SKM-1 treated with dmso at 0.1 percent for 144 hours (cell line): ENCODE measurements at regions not wholly inside any gene's neighbourhood (a gene's known extent, or its start where the extent isn't known, plus 50 kb on each side); places are given as distances from the start of the nearest gene placed in this dataset.

Source experiments
- DNase-seq: peaks from one replicate; lab custom pipeline; 2025; ENCODE audit not compliant: unreplicated experiment; lab: John Stamatoyannopoulos, UW

DNA sequence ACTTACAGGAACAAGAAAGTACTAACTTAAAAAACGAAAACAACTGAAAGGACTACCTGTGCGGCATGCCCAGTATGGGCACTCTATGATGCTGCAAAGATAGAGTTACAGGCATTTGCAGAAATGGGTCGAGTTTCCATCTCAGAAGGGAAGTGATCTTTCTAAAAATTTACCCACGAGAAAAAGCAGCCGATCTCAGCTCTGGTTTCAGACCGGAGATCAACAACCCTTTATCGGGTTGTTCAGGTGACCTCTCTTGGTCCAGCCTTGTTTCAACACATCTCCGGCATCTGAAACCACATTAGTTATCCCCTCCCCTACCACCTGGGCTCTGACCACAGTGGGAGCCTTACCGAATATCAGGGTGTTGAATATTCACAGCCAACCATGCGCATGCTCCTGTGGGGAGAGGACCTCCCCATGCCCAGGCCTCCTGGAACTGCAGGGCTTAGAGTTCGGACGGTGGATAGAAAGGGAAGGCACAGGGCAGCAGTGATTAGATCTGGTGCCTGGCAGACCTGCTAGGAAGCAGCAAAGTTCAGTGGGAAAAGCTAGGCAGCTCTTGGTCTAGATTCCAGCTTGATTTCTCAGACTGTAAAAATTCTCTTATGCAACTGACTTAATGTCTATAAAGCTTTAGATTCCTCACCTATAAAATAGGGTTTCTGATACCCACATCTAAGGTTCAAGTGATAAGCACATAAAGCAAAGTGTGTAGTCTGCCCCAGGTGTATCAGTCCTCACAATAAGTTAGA, 906.0 kb downstream of the VRK1 start:
- DNase-seq, result no peak

DNA sequence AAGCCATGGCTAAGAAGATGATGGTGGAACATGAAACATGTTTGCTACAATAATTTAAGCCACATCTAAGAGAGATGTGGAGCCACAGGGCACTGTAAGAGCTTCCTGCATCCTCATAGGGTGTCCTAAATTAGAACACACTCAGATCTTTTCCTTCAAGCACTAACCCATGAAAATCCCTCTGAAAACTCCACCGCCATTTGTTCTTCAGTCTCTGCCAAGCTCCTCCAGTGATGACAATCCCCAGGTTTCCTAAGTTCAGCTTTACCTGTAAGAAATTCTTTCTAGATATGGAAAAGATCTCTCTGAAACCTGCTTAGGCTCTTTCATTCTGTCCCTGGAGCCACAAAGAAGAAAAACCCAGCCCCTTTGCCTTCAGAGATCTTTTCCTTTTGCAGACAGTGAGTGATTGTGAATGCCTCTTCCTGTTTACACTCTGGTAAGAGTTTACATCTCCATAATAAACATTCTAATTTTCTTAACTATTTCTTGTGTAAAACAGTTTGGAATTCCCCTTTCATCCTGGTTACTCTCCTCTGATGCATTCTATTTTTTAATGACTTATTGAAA, 907.2 kb downstream of the VRK1 start:
- DNase-seq, result no peak

DNA sequence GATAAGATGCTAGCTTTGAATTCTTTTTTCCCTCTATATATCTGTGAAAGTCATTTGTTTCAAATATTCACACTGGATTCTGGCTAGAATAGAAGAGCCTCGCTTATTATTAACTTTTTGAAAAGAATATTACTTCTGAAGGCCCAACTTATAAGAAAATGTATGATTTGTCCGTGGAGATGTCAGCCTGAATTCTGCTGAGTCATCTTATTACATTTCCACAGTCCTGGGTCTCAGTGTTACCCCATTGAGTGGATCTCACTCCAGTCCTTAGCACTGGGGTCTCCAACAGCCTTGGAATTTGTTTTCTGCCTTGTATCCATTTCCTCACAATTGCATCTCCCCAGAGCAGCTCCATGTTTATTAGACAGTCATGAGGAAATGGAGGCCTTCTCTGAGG, 907.9 kb downstream of the VRK1 start:
- DNase-seq, result no peak

DNA sequence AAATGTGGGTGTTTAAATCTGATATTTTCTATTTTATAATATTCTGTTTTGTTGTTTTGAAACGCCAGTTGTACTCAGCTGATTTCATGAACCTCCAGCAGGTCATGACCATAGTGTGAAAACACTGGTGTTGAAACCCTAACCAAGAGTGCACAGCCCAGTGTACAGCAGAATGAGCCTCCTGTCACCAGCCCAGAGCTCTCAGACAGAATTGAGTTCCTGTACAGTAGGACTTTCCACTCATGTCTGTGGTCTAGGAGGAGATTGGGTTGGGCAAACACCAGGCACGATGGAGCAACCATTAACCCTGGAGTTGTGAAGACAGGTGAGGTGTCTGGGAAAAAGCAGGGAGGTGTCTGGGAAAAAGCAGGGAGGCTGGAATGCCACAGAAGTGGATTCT, 908.8 kb downstream of the VRK1 start:
- DNase-seq, result no peak

DNA sequence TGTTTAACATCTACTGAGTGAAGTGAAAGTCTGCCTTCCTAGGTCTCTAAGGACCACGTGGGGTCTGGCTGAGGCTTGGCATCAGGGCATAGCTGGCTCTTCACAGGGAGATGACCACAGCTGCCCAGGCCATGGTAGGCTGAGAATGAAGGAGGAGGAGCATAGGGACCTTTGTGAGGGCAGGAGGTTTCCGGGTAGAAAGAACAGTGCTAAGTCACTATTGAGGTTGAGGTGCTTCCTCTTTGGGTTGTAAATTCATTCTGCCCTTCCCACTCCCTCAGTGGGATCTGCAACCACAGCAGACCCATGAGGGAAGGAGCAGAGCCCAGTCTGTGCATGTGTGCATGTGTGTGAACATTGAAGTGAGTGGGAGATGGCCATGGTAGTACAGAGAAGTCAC, 909.6 kb downstream of the VRK1 start:
- no peak for DNase-seq

DNA sequence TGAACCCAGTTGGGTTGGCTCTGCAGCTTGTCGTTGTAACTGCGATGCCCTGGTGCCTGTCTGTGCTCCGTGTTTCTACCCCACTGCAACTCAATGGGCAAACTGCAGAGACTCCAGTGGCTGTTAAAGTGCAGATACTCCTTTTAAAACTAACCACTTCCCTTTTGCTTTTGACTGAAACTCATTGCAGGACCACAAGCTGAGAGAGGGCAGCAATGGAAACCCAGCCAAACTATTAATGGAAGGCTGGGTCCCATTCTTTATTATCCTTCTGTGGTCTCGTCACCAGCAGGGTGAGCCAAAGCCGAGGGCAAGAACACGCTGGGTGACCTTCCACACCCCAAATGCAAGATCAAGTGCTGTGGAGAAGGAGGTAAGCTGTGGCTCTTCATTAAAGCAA, 910.4 kb downstream of the VRK1 start:
- no peak for DNase-seq

DNA sequence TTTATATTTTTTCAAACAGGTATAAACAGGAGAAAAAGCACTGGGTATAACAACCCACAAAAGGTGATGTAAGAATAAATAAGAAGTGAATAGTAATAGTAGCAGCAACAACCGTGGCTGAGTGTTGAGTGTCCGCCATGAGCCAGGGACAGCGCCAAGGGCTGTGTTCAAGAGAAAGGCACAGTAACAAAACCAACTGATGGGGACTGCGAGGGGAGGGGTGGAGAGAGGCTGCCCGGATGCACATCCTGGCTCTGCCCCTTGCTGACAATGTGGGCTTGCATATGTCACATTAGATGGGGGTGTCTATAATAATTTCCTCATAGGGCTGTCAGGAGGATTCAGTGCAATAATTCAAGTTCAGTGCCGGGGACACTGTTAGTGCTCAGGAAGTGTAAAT, 912.4 kb downstream of the VRK1 start:
- DNase-seq, result no peak

DNA sequence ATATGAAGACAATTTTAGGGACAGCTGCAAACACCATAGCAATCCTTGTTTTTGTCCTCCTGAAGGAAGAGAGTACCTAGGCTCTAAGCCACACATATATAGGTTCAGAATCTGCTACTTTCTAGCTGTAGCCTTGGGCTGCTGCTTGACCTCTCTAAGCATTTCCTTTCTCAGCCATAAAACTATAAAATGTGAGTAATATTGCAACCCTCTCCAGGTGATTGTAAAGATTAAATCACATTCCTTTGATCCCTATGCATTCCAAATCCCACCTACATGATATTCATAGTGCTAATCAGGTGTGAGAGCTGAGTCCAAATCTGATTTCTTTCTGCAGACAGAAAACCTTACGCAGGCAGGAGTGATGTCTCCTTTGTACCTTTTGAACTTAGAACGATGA, 913.5 kb downstream of the VRK1 start:
- no peak for DNase-seq

DNA sequence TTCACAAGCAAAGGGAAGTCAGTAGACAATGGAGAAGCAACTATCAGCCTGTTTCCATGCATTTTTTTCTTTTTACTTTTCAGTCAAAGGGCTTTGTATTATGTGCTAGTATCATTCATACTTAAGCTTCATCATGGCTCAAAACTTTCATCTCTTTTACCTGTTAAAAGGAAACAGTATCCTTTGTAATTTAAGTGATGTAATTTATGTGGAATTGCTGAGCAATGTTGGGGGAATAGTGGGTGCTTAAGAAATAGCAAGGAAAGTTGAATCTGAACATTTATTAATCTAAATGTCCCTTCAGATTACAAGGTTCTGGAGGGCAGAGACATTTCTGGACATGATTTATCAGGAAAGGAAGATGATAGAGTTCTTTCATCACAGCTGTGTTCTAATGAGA, 915.3 kb downstream of the VRK1 start:
- no peak for DNase-seq

DNA sequence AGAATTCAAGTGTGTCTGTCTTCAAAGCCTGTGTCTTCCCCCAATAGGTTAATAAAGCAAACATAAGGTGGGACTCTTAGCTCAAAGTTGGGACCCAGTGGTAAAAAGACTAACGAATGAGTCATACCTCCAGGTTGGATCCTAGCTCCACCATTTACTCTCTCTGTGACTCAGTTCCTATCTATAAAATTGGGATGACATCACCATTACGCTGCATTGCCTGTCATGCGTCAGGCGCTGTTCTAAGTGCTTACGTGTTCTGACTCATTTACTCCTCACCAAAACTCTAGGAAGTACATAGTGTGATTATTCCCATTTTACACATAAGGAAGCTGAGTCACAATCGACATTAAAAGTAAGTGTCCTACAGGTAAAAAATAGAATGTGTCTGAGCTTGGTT, 915.8 kb downstream of the VRK1 start:
- DNase-seq, result no peak

DNA sequence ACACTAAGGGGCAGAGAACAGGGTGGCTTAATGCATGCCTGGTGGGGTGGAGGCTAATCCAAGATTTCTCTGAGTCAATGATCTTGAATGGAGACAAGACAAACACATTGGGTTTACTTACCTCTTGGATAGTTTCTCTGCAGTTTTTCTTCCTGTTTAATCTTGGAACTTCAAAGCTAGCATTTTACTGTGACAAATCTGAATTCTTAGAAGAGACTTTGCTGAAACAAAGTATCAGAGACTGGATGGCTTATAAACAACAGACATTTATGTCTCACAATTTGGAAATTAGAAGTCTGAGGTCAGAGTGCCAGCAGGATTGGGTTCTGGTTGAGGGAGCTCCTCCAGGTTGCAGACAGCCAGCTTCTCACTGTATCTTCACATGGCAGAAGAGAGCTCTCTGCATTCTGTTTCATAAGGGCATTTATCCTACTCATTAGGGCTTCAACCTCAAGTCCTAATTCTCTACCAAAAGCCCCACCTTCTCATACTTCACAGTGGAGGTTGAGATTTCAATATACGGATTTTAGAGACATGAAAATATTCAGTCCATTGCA, 921.8 kb downstream of the VRK1 start:
- DNase-seq, result no peak

DNA sequence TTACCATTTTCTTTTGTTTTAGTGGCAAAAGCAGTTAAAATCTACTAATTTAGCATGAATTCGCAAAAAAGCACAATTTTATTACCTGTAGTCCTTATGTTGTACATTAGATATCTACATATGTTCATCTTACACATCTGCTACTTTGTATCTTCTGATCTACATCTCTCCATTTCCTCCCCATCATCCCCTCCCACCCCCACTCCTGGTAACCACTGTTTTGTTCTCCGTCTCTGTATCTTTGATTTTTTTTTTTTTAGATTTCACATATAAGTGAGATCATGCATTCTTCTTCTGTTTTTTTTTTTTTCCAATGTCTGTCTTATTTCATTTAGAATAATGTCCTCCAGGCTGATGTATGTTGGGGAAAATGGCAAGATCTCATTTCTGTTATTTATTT, 922.7 kb downstream of the VRK1 start:
- DNase-seq, result no peak

DNA sequence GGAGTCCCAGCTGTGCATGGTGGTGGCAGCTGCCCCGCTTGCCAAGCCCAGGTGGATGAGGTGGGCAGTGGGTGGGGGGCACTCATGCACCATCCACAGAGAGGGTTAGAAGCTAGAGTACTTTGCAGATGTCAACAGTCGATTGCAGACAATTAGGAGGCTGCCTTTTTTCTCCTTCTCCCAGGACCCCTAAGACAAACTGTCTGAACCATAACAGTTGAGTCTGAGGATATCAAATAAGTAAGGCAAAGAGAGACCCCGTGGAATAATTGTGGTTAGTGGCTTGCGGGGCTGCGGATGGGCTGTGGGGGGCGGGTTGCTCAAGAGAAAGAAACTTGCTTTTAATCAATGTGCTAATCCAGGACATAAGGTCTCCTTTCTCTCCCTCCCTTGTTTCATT, 926.2 kb downstream of the VRK1 start:
- DNase-seq, result no peak

DNA sequence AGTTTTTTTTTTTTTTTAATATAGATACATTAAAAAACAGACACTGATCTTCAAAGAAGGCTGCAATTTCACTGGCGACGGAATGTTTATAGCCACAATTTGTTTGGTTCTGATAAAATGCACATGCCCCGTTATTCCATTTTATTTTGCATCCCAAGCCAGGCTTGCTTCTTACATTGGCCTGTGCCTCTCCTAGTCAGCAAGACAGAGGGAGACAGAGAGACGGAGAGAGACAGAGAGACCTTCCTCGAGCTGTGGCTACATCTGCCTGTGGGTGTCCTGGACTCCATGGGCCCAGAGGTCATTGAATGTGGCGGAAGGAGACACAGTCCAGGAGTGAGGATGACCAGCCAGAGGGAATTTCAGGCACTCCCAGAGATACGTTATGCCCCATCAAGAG, 926.6 kb downstream of the VRK1 start:
- no peak for DNase-seq

DNA sequence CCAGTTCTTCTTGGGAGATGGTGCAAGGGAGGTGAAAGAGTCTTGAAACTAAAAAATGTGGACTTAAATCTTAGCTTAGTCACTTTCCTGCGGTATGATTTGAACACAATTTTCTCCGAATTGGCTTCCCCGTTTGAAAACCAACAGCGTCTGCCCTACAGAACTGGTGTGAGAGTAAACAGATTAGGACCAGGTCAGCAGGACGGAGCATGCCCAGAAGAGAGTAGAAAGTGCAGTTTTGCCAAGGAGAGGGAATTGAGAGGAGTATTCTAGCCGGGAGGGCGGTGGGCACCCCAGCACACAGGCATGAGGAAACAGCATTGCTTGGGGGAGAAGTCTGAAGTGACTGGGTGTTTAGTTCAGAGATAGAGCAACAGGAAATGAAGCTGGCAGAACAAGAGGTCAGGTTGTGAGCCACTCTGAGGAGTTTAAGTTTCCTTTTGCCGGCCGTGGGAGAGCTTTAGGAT, 927.1 kb downstream of the VRK1 start:
- DNase-seq, result no peak

DNA sequence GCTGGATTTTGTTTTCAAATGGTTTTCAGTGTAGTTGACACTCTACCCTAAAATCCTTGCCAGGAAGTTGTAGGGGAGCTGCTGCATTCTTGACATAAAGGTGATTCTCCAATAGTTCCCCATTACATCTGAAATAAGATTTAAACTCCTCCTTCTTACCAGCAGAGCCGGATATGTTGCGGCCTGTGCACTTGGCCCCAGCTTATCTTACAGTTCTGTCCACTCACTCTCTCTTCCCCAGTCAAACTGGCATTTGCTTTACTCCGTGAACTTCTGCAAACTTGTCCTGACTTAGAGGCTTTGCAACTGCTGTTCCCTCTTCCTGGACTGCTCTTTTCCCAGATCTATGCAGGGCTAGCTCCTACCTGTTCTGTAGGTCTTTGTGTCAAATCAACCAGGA, 929.5 kb downstream of the VRK1 start:
- DNase-seq, result no peak

DNA sequence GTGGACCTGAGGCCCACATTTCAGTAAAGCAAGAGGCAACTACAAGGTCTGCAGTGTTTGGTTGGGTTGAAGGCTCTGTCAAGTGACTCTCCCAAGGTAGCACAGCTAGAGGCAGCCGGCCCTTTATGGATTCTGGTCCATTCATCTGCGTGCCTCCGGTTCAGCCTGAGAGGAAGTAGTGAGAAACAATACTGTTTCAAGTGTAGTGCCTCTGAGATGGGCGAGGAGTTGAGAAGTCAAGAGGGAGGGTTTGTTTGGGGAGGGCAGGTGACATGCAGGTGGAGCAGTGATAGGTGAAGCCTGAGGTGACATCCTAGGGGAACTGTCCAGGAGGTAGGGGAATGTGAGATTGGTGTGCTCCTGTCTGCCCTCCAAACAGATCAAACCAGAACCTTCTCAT, 933.5 kb downstream of the VRK1 start:
- DNase-seq, result no peak

DNA sequence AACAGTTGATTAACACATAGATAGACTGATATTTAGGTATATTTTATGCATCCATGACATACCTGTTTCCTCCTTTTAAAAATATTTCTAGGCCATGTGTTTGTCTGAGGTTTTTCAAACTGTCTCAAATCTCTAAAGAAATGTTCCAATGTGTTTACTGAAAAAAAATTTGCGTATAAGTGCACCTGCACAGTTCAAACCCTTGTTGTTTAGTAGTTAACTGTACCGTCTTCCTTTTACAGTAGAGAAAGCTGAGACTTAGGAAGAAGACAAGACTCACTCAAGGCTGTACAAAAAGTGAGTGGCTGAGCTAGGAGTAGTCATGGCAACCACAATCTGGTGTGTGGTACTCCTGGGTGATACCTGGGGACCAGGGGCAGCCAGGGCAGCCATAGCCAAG, 934.6 kb downstream of the VRK1 start:
- no peak for DNase-seq

DNA sequence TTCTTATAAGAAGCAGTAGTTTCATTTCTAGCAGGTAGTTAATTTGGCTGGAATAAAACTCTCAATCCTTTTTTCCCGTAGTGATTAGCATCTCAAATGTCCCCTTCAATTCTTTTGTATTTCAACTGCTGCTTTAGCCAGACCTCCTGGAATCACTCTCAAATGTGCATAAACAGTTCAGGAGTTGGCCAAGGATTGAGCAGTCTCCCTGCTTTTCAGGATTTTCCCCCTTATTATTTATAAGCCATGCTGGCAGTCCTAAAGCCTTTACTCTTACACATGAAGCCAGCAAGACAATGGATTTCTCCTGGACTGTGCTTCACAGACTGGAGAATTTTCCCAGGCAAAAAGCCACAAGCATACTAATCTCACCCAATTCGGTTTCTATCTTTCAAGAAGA, 950.1 kb downstream of the VRK1 start:
- DNase-seq, result no peak

DNA sequence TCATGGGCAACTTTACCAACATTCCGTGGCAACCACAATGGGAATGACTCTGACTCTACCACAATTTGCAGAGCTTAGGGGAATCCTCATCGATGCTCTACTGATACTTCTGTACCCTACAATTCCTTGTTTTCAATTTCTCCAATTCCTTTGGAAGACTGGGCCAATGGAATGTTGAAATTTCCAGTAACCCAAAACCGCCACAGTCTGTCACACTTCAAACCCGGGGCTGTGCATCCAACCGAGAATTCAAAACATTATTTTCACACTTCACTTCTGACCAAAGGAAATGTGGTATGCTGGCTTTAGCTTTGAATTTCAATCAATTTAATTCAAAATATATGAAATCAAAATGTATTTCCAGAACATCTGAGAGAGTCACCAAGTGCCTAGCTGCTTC, 951.4 kb downstream of the VRK1 start:
- DNase-seq, result no peak

DNA sequence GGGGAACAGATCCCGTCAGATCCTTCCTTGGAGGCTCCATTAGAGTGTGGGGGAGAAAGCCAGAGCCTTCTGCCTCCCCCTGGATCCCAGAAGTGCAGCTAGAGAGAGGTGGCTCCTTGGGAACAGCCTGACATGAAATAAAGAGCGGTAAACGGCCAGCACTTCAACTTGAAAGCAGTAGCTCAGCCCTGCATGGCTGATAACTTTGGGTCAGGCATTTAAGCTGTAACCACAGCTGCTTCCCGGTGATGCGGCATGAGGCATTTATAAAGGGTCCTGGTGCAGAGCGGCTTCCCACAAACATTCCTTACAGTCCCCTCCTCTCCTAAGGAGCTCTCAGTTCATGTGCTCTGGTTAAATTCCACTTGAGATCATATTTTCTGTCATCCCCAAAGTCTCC, 960.3 kb downstream of the VRK1 start:
- DNase-seq, result no peak

DNA sequence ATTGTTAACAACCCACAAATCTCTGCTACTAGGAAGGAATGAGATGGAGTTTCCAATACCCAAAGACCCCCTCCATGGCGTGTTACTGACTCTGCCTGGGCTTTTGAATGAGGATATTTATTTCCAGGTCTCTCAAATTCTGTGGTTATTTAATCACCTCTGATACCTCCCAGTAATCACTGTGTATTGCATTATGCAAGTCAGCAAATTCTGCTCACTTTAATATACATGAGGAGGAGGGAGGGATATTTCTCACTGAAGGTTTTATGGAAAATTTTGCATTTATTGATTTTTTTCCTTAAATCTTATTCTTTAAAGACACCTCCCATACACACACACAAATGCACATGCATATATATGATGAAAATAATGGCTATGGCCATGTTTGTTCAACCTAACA, 962.9 kb downstream of the VRK1 start:
- DNase-seq, result no peak

DNA sequence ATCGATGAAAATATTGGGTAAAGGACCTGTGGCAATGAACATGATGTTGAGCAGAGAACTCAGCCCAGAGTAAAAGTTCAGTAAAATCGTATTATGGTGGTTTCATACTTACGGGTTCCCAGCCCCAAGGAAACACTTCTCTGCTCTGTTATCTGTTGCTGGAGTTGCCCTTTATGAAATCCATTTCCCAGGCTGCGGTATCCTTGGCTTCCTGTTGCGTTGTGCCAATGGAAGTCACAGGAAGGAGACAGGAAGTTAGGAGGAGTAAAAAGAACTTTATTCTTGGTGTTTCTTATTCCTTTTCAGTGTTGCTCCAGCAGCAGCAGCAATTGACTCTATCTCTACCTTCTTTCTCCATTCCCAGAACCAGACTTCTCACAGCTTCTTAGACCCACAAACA, 965.2 kb downstream of the VRK1 start:
- no peak for DNase-seq
